MM.1S (cell line): ENCODE measurements at regions not wholly inside any gene's neighbourhood (a gene's known extent, or its start where the extent isn't known, plus 50 kb on each side); places are given as distances from the start of the nearest gene placed in this dataset.

Experiments used
- CTCF ChIP-seq: fragments of 300-600 bp; sonication (generic); IDR thresholded peaks from 2 replicates; pipeline ENCODE4 v1.5.1; 2016; ENCODE audit warnings: antibody characterized with exemption, low read length, mixed read lengths
- EZH2 ChIP-seq: fragments of 300-600 bp; sonication (generic); optimal IDR thresholded peaks from 2 replicates; pipeline ENCODE3; 2017; ENCODE audit warnings: low read depth, mild to moderate bottlenecking, antibody characterized with exemption, low read length, mixed read lengths
- EZH2phosphoT487 ChIP-seq: fragments of 300-600 bp; sonication (generic); IDR thresholded peaks from 2 replicates; pipeline ENCODE4 v1.6.1; 2018; ENCODE audit warnings: antibody characterized with exemption, low read length

DNA sequence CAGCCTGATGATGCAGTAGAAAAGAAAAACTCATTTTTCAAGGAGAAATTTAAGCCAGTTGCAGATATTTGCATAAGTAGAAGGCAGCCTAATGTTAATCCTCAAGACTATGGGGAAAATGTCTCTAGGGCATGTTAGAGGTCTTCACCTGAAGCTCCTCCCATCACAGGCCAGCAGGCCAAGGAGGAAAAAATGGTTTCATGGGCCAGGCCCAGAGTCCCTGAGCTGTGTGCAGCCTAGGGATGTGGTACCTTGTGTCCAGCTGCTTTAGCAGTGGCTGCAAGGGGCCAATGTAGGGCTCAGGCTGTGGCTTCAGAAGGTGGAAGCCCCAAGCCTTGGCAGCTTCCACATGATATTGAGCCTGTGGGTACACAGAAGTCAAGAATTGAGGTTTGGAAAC lies 1946.7 kb upstream of the FLRT2 start:
- TF ChIP-seq CTCF: no peak
- TF ChIP-seq EZH2: no peak
- no peak for TF ChIP-seq EZH2phosphoT487
